SK-N-SH (cell line): ENCODE measurements at regions not wholly inside any gene's neighbourhood (a gene's known extent, or its start where the extent isn't known, plus 50 kb on each side); places are given as distances from the start of the nearest gene placed in this dataset.

Experiments
- EP300 ChIP-seq, 2 experiments: IDR thresholded peaks; 2 replicates each; pipeline versions ENCODE4 v1.4.0 to v1.6.1; 2012; ENCODE audit warnings: borderline replicate concordance in 1 of 2, low read depth in 1 of 2, low read length in 1 of 2
- TF ChIP-seq, protein P1 (sequence below): fragments of 200-600 bp; sonication (generic); IDR thresholded peaks from 2 replicates; pipeline ENCODE4 v1.6.1; 2017; ENCODE audit warnings: antibody characterized with exemption, mild to moderate bottlenecking, moderate library complexity

DNA sequence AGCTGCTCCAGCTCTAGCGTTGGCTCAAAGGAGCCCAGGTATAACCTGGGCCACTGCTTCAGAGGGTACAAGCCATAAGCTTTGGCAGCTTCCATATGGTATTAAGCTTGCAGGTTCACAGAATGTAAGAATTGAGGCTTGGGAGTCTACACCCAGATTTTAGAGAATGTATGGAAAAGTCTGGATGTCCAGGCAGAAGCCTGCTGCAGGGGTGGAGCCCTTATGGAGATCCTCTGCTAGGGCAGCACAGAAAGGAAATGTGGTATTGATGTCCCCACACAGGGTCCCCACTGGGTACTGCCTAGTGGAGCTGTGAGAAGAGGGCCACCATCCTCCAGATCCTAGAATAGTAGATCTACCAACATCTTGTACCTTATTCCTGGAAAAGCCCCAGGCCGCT lies 626.9 kb downstream of the MAT2B start:
- TF ChIP-seq, protein P1, sequence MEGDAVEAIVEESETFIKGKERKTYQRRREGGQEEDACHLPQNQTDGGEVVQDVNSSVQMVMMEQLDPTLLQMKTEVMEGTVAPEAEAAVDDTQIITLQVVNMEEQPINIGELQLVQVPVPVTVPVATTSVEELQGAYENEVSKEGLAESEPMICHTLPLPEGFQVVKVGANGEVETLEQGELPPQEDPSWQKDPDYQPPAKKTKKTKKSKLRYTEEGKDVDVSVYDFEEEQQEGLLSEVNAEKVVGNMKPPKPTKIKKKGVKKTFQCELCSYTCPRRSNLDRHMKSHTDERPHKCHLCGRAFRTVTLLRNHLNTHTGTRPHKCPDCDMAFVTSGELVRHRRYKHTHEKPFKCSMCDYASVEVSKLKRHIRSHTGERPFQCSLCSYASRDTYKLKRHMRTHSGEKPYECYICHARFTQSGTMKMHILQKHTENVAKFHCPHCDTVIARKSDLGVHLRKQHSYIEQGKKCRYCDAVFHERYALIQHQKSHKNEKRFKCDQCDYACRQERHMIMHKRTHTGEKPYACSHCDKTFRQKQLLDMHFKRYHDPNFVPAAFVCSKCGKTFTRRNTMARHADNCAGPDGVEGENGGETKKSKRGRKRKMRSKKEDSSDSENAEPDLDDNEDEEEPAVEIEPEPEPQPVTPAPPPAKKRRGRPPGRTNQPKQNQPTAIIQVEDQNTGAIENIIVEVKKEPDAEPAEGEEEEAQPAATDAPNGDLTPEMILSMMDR = no peak
- TF ChIP-seq EP300 (IDR thresholded peaks at IDR 0.05; ENCODE audit: borderline replicate concordance in 1 of 2, low read depth in 1 of 2, low read length in 1 of 2) = no peak
